Progenitor cell of endocrine pancreas (in vitro differentiated cells): ENCODE measurements at regions not wholly inside any gene's neighbourhood (a gene's known extent, or its start where the extent isn't known, plus 50 kb on each side); places are given as distances from the start of the nearest gene placed in this dataset.

Experiments
- DNase-seq: peaks from one replicate; pipeline ENCODE4 v3.0.0; 2021; ENCODE audit warnings: low spot score; ENCODE audit not compliant: unreplicated experiment
- H3K27ac Mint-ChIP-seq: 2 replicates; pipeline ENCODE4 v1.8.0; 2021; ENCODE audit warnings: mild to moderate bottlenecking, moderate library complexity, mixed read lengths
- H3K27me3 Mint-ChIP-seq: 2 replicates; pipeline ENCODE4 v1.8.0; 2021; ENCODE audit warnings: mixed read lengths
- H3K36me3 Mint-ChIP-seq: 2 replicates; pipeline ENCODE4 v1.8.0; 2022; ENCODE audit warnings: mixed read lengths; ENCODE audit not compliant: insufficient read depth
- H3K4me1 Mint-ChIP-seq: 2 replicates; pipeline ENCODE4 v1.8.0; 2021; ENCODE audit warnings: low read depth, mixed read lengths
- H3K4me3 Mint-ChIP-seq: 2 replicates; pipeline ENCODE4 v1.8.0; 2021; ENCODE audit warnings: low read depth, mild to moderate bottlenecking, moderate library complexity, mixed read lengths
- H3K9me3 Mint-ChIP-seq: 2 replicates; pipeline ENCODE4 v1.8.0; 2021; ENCODE audit warnings: low read depth, mixed read lengths
- CTCF ChIP-seq: fragments of 200-600 bp; sonication (generic); IDR thresholded peaks from one replicate; pipeline ENCODE4 v1.5.0; 2021; ENCODE audit warnings: antibody characterized with exemption, mild to moderate bottlenecking; ENCODE audit not compliant: unreplicated experiment

- H3K4me1 Mint-ChIP-seq = peaks cover 8% of the 10 kb centered on the region
- H3K27me3 Mint-ChIP-seq = no peaks in the 10 kb centered on the region
Observed at GRCh38 chrX:78527263-78527662, 131.9 kb downstream of the RTL3 start.

GRCh38 chrX:78522601-78523000 lies 136.5 kb downstream of the RTL3 start:
- no peak for DNase-seq
- Mint-ChIP-seq H3K4me3 (no peak overlapping the region), H3K27me3 (no peaks in the 10 kb centered on the region), H3K36me3 (no peaks in the 10 kb centered on the region), H3K9me3 (peaks cover 12% of the 10 kb centered on the region), H3K27ac (no peak overlapping the region), H3K4me1 (peaks cover 8% of the 10 kb centered on the region)
- no peak for TF ChIP-seq CTCF

More at GRCh38 chrX:78527263-78527662, 131.9 kb downstream of the RTL3 start:
- Mint-ChIP-seq H3K36me3 (no peaks in the 10 kb centered on the region), H3K9me3 (peaks cover 12% of the 10 kb centered on the region), H3K4me3 (no peak overlapping the region), H3K27ac (no peak overlapping the region)
- DNase-seq = no peak
- TF ChIP-seq CTCF = no peak

GRCh38 chrX:78517124-78517523 lies 142.0 kb downstream of the RTL3 start:
- TF ChIP-seq CTCF = no peak
- DNase-seq = no peak
- Mint-ChIP-seq H3K4me3 (no peak overlapping the region), H3K36me3 (no peaks in the 10 kb centered on the region), H3K9me3 (peaks cover 11% of the 10 kb centered on the region), H3K4me1 (peaks cover 2% of the 10 kb centered on the region), H3K27ac (no peak overlapping the region), H3K27me3 (no peaks in the 10 kb centered on the region)

GRCh38 chrX:78514852-78515251 lies 144.3 kb downstream of the RTL3 start:
- DNase-seq = no peak
- Mint-ChIP-seq H3K36me3 (no peaks in the 10 kb centered on the region), H3K9me3 (peaks cover 17% of the 10 kb centered on the region), H3K4me1 (peaks cover 2% of the 10 kb centered on the region), H3K4me3 (no peak overlapping the region), H3K27me3 (no peaks in the 10 kb centered on the region), H3K27ac (no peak overlapping the region)
- TF ChIP-seq CTCF = peak; percentile 19

- Mint-ChIP-seq H3K9me3 (peaks cover 23% of the 10 kb centered on the region), H3K4me1 (peaks cover 2% of the 10 kb centered on the region), H3K27me3 (no peaks in the 10 kb centered on the region), H3K27ac (peak overlapping the region; percentile 51), H3K4me3 (no peak overlapping the region), H3K36me3 (no peaks in the 10 kb centered on the region)
- no peak for TF ChIP-seq CTCF
- no peak for DNase-seq
Observed at GRCh38 chrX:78513971-78514738, 145.0 kb downstream of the RTL3 start.
